HG03159 (cell line): ENCODE measurements at regions not wholly inside any gene's neighbourhood (a gene's known extent, or its start where the extent isn't known, plus 50 kb on each side); places are given as distances from the start of the nearest gene placed in this dataset.
"Not testable (repeated sequence)": the region's sequence is repeated elsewhere in the genome, so short reads cannot be mapped to it uniquely, and the experiment has no call there.

ENCODE experiments used
- ATAC-seq: cut with Tn5 transposase; IDR thresholded peaks from one replicate; pipeline ENCODE4 v1.9.1; 2021; ENCODE audit warnings: mild to moderate bottlenecking, moderate library complexity; ENCODE audit not compliant: unreplicated experiment

GRCh38 chrX:128805236-128805635, 718.1 kb downstream of the SMARCA1 start:
- ATAC-seq: no peak

- ATAC-seq: no peak
Observed at GRCh38 chrX:128804828-128805227, 718.5 kb downstream of the SMARCA1 start.

DNA sequence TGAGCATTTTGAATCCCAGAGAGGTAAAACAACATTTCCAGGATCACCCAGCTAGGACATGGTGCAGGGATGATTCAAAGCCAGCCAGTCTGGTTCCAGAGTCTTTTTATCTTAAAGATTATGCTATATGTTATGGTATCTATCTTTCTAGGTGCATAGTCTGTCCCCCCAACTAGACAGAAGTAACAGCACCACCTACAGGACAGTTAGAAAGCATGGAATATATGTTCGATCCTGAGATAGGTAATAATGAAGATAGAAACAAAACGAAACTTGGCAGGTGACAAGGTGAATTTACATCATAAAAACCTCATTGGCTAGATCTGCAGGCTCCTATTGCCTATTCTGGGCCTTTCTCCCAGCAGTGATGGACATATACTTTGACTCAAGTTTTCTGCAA, 723.2 kb downstream of the SMARCA1 start:
- ATAC-seq: no peak

GRCh38 chrX:128783139-128783538, 730.9 kb upstream of the ACTRT1 start:
- ATAC-seq: not testable (repeated sequence)

GRCh38 chrX:128781506-128781905, 729.3 kb upstream of the ACTRT1 start:
- ATAC-seq: peak; percentile 68

- no peak for ATAC-seq
Observed at GRCh38 chrX:128780934-128781333, 728.7 kb upstream of the ACTRT1 start.

GRCh38 chrX:128769495-128769894, 717.3 kb upstream of the ACTRT1 start:
- no peak for ATAC-seq

DNA sequence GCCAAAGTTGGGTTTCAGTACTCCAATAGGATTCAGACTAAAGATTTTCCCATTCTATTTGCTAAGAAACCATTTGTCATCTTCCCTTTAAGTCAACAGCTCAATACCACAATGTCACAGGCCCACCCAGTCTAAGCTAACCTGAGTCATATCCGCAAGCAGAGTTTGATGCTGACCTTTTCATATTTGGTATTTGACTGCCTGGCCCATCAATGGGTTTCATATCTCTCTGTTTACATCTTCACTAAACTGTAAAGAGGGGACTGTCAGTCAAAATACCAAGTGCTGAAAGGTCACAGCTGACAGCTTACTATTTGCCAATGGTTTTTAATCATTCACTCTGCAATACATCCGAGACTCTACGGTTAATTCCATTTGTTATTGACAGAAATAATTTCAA, 707.5 kb upstream of the ACTRT1 start:
- ATAC-seq: no peak

DNA sequence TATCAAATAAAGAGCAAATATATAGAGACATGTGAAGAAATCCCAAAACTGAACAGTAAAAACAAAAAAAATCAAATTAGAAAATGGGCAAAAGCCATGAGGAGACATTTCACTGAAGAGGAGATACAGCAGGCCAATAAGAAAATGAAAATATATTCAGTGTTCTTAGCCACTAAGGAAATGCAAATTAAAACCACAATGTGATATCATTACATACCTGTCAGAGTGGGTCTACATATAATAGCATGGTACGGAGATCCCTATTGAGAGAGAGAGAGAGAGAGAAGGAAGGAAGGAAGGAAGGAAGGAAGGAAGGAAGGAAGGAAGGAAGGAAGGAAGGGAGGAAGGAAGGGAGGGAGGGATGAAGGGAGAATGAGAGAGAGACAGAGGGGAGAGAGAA, 707.0 kb upstream of the ACTRT1 start:
- no peak for ATAC-seq

DNA sequence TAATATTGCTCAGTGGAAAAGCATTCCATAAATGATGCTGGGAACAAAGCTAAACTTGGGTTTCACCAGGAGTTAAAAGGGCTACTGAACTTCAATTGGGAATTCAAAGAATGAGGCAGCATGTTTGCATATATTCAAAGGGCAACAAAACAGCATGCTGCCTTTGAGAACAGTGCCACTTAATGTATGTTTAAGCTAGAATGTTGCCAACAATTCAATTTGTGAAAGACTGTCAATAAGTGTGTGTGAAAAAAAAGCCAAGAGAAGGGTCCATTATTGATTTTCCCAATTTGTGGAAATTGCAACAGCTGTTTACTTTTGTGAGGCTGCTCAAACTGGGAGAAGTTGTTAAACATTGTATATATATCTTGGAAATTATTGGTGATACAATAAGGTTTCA, 701.9 kb upstream of the ACTRT1 start:
- no peak for ATAC-seq

- no peak for ATAC-seq
Observed at GRCh38 chrX:128739539-128739938, 687.3 kb upstream of the ACTRT1 start.

DNA sequence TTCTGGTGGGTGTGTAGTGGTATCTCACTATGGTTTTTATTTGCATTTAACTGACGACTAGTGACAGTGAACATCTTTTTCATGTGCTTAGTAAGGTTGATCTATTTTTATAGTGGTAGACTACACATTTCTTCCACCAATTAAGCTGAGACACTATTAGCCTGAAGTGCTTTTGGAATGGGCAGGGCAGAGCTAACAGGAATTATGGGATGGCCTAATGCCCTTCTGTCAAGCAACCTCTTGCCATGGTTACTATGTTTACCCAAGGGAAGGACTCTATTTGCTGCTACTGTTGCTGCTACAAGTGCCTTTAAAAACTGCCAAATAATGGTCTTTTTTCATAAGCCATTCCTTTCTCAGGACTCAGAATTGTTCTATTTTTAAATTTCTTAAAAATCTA, 676.7 kb upstream of the ACTRT1 start:
- no peak for ATAC-seq

- ATAC-seq: no peak
Observed at GRCh38 chrX:128717635-128718578, 665.7 kb upstream of the ACTRT1 start.

- no peak for ATAC-seq
Observed at GRCh38 chrX:128714425-128714824, 662.2 kb upstream of the ACTRT1 start.

DNA sequence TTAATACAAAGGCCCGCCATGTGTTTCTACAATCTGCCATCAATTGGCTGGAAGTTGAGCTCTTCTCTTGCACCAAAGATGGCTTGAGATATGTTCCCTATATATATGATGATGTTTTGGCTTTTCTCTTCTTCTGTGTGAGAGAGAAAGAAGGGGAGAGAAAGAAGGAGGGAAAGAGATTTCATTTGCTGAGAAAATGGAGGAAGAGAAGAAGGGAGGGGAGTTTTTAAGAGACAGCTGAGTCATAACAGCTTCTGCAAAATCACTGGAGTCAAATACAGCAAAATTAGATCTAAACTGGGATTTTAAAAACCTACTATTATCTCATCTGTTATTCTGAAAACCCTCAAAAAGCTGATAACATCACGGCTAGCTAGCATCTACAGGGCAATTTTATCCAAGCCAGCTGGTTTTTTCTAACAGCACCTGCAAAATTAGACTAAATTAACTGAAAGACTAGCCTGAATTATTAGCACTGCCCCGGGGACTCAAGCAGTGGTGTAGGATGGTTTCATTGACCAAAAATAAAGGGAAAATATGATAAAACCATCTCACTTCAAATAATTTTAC, 647.6 kb upstream of the ACTRT1 start:
- ATAC-seq: no peak

- no peak for ATAC-seq
Observed at GRCh38 chrX:128698573-128699181, 646.5 kb upstream of the ACTRT1 start.

- ATAC-seq: no peak
Observed at GRCh38 chrX:128691872-128692271, 639.7 kb upstream of the ACTRT1 start.

GRCh38 chrX:128685387-128685786, 633.2 kb upstream of the ACTRT1 start:
- ATAC-seq: no peak

GRCh38 chrX:128676651-128677050, 624.4 kb upstream of the ACTRT1 start:
- ATAC-seq: no peak

GRCh38 chrX:128674326-128675086, 622.3 kb upstream of the ACTRT1 start:
- not testable (repeated sequence) for ATAC-seq

GRCh38 chrX:128664211-128664610, 612.0 kb upstream of the ACTRT1 start:
- no peak for ATAC-seq
